Memory B cell (primary cell): ENCODE measurements at regions not wholly inside any gene's neighbourhood (a gene's known extent, or its start where the extent isn't known, plus 50 kb on each side); places are given as distances from the start of the nearest gene placed in this dataset.

Source experiments
- ATAC-seq: fragments of 150-1000 bp; cut with Tn5 transposase; 2 replicates; pipeline ENCODE4 v1.10.0; 2021; ENCODE audit warnings: low read depth, mild to moderate bottlenecking, moderate library complexity
- DNase-seq, 2 donors: peaks; one replicate each; pipeline ENCODE4 v3.0.0; 2022; ENCODE audit warnings: low spot score in 2 of 2
- H3K27ac Mint-ChIP-seq: one replicate; pipeline ENCODE4 v1.8.0; 2022; ENCODE audit warnings: mild to moderate bottlenecking, moderate library complexity, mixed read lengths
- H3K27me3 Mint-ChIP-seq: one replicate; pipeline ENCODE4 v1.8.0; 2022; ENCODE audit warnings: mixed read lengths
- H3K36me3 Mint-ChIP-seq: one replicate; pipeline ENCODE4 v1.8.0; 2022; ENCODE audit warnings: mild to moderate bottlenecking, mixed read lengths
- H3K4me1 Mint-ChIP-seq: one replicate; pipeline ENCODE4 v1.8.0; 2022; ENCODE audit warnings: mixed read lengths
- H3K4me3 Mint-ChIP-seq: one replicate; pipeline ENCODE4 v1.8.0; 2022; ENCODE audit warnings: mild to moderate bottlenecking, moderate library complexity, mixed read lengths
- H3K9me3 Mint-ChIP-seq: one replicate; pipeline ENCODE4 v1.8.0; 2022; ENCODE audit warnings: mixed read lengths

- H3K36me3 Mint-ChIP-seq, result no peaks in the 10 kb centered on the region
- H3K4me3 Mint-ChIP-seq, result no peak overlapping the region
- H3K27ac Mint-ChIP-seq, result no peak overlapping the region
- no peaks in the 10 kb centered on the region for H3K27me3 Mint-ChIP-seq
- DNase-seq (no peak), ATAC-seq (no peak)
- H3K4me1 Mint-ChIP-seq, result no peaks in the 10 kb centered on the region
- H3K9me3 Mint-ChIP-seq, result no peaks in the 10 kb centered on the region
Observed at GRCh38 chr18:45250479-45250878, 364.8 kb upstream of the SLC14A2 start.

- H3K9me3 Mint-ChIP-seq, result no peaks in the 10 kb centered on the region
- H3K27ac Mint-ChIP-seq, result no peak overlapping the region
- H3K27me3 Mint-ChIP-seq, result no peaks in the 10 kb centered on the region
- H3K4me3 Mint-ChIP-seq, result no peak overlapping the region
- H3K36me3 Mint-ChIP-seq, result no peaks in the 10 kb centered on the region
- DNase-seq, result no peak
- ATAC-seq, result no peak
- H3K4me1 Mint-ChIP-seq, result no peaks in the 10 kb centered on the region
Observed at GRCh38 chr18:45251236-45251635, 364.0 kb upstream of the SLC14A2 start.

- DNase-seq, result no peak
- ATAC-seq, result no peak
- no peaks in the 10 kb centered on the region for H3K36me3 Mint-ChIP-seq
Observed at GRCh38 chr18:45252474-45252873, 362.8 kb upstream of the SLC14A2 start.

GRCh38 chr18:45253056-45253565 lies 362.2 kb upstream of the SLC14A2 start:
- Mint-ChIP-seq H3K4me3 (no peak overlapping the region), H3K27ac (no peak overlapping the region), H3K9me3 (no peaks in the 10 kb centered on the region), H3K27me3 (peaks cover 2% of the 10 kb centered on the region), H3K36me3 (no peaks in the 10 kb centered on the region), H3K4me1 (no peaks in the 10 kb centered on the region)
- DNase-seq (no peak), ATAC-seq (no peak)

More at GRCh38 chr18:45252474-45252873, 362.8 kb upstream of the SLC14A2 start:
- Mint-ChIP-seq H3K4me1 (no peaks in the 10 kb centered on the region), H3K9me3 (no peaks in the 10 kb centered on the region), H3K4me3 (no peak overlapping the region), H3K27ac (no peak overlapping the region), H3K27me3 (peaks cover 2% of the 10 kb centered on the region)

GRCh38 chr18:45253973-45254708 lies 361.1 kb upstream of the SLC14A2 start:
- ATAC-seq, result no peak
- Mint-ChIP-seq H3K36me3 (no peaks in the 10 kb centered on the region), H3K4me1 (no peaks in the 10 kb centered on the region), H3K4me3 (no peak overlapping the region), H3K9me3 (no peaks in the 10 kb centered on the region), H3K27me3 (peaks cover 2% of the 10 kb centered on the region), H3K27ac (no peak overlapping the region)
- no peak for DNase-seq

- DNase-seq (no peak), ATAC-seq (no peak)
- no peak overlapping the region for H3K4me3 Mint-ChIP-seq
- H3K36me3 Mint-ChIP-seq, result no peaks in the 10 kb centered on the region
- H3K27ac Mint-ChIP-seq, result no peak overlapping the region
- H3K4me1 Mint-ChIP-seq, result no peaks in the 10 kb centered on the region
- peaks cover 2% of the 10 kb centered on the region for H3K27me3 Mint-ChIP-seq
- no peaks in the 10 kb centered on the region for H3K9me3 Mint-ChIP-seq
Observed at GRCh38 chr18:45254709-45255082, 360.6 kb upstream of the SLC14A2 start.

- ATAC-seq (no peak), DNase-seq (no peak)
- Mint-ChIP-seq H3K27me3 (peaks cover 2% of the 10 kb centered on the region), H3K9me3 (no peaks in the 10 kb centered on the region), H3K4me3 (no peak overlapping the region), H3K27ac (no peak overlapping the region), H3K36me3 (no peaks in the 10 kb centered on the region), H3K4me1 (no peaks in the 10 kb centered on the region)
Observed at GRCh38 chr18:45255197-45255890, 359.9 kb upstream of the SLC14A2 start.

GRCh38 chr18:45260125-45260524 lies 355.2 kb upstream of the SLC14A2 start:
- no peaks in the 10 kb centered on the region for H3K4me1 Mint-ChIP-seq
- no peak for DNase-seq
- no peak overlapping the region for H3K27ac Mint-ChIP-seq
- H3K4me3 Mint-ChIP-seq, result no peak overlapping the region
- no peaks in the 10 kb centered on the region for H3K9me3 Mint-ChIP-seq
- no peaks in the 10 kb centered on the region for H3K36me3 Mint-ChIP-seq
- peaks cover 2% of the 10 kb centered on the region for H3K27me3 Mint-ChIP-seq
- ATAC-seq, result no peak

GRCh38 chr18:45266023-45266422 lies 349.3 kb upstream of the SLC14A2 start:
- DNase-seq (no peak), ATAC-seq (no peak)
- Mint-ChIP-seq H3K36me3 (no peaks in the 10 kb centered on the region), H3K27ac (no peak overlapping the region), H3K27me3 (peaks cover 4% of the 10 kb centered on the region), H3K4me3 (no peak overlapping the region), H3K4me1 (no peaks in the 10 kb centered on the region), H3K9me3 (no peaks in the 10 kb centered on the region)

- no peak for ATAC-seq
- H3K36me3 Mint-ChIP-seq, result no peaks in the 10 kb centered on the region
- H3K27ac Mint-ChIP-seq, result no peak overlapping the region
- peaks cover 4% of the 10 kb centered on the region for H3K27me3 Mint-ChIP-seq
- no peaks in the 10 kb centered on the region for H3K9me3 Mint-ChIP-seq
- no peaks in the 10 kb centered on the region for H3K4me1 Mint-ChIP-seq
- no peak for DNase-seq
- H3K4me3 Mint-ChIP-seq, result no peak overlapping the region
Observed at GRCh38 chr18:45267622-45268021, 347.7 kb upstream of the SLC14A2 start.

- H3K27me3 Mint-ChIP-seq, result peaks cover 4% of the 10 kb centered on the region
- DNase-seq (no peak), ATAC-seq (no peak)
- H3K27ac Mint-ChIP-seq, result no peak overlapping the region
- H3K9me3 Mint-ChIP-seq, result no peaks in the 10 kb centered on the region
- no peak overlapping the region for H3K4me3 Mint-ChIP-seq
- no peaks in the 10 kb centered on the region for H3K36me3 Mint-ChIP-seq
- H3K4me1 Mint-ChIP-seq, result no peaks in the 10 kb centered on the region
Observed at GRCh38 chr18:45268583-45268982, 346.7 kb upstream of the SLC14A2 start.

- no peak for DNase-seq
- Mint-ChIP-seq H3K27me3 (peaks cover 4% of the 10 kb centered on the region), H3K4me3 (no peak overlapping the region), H3K9me3 (no peaks in the 10 kb centered on the region), H3K4me1 (no peaks in the 10 kb centered on the region), H3K27ac (no peak overlapping the region), H3K36me3 (peaks cover 2% of the 10 kb centered on the region)
- no peak for ATAC-seq
Observed at GRCh38 chr18:45270289-45270771, 344.9 kb upstream of the SLC14A2 start.

GRCh38 chr18:45274026-45274425 lies 341.2 kb upstream of the SLC14A2 start:
- Mint-ChIP-seq H3K4me1 (no peaks in the 10 kb centered on the region), H3K9me3 (no peaks in the 10 kb centered on the region), H3K4me3 (no peak overlapping the region), H3K27me3 (no peaks in the 10 kb centered on the region), H3K36me3 (peaks cover 2% of the 10 kb centered on the region), H3K27ac (no peak overlapping the region)
- DNase-seq (no peak), ATAC-seq (no peak)

GRCh38 chr18:45275367-45276113 lies 339.7 kb upstream of the SLC14A2 start:
- DNase-seq, result peak in 1 of 2 donors; percentile 25
- H3K4me1 Mint-ChIP-seq, result no peaks in the 10 kb centered on the region
- no peaks in the 10 kb centered on the region for H3K27me3 Mint-ChIP-seq

More at GRCh38 chr18:45275367-45276113, 339.7 kb upstream of the SLC14A2 start:
- Mint-ChIP-seq H3K9me3 (no peaks in the 10 kb centered on the region), H3K36me3 (peaks cover 2% of the 10 kb centered on the region), H3K27ac (no peak overlapping the region), H3K4me3 (no peak overlapping the region)
- ATAC-seq, result no peak
